T-helper 1 cell treated with Interleukin-12 subunit alpha and Interleukin-12 subunit beta and Interleukin-4 antibody, amounts not matched to agents 30 ng/mL and 1 ng/mL, for 36 hours (primary cell): ENCODE measurements at regions not wholly inside any gene's neighbourhood (a gene's known extent, or its start where the extent isn't known, plus 50 kb on each side); places are given as distances from the start of the nearest gene placed in this dataset.

ENCODE experiments used
- intact Hi-C: fragments of 100-400 bp; cut with micrococcal nuclease; formaldehyde crosslinking; loops from one replicate; pipeline ENCODE4 v1.15.1; 2024

GRCh38 chr14:89503431-89503996 lies 86.5 kb upstream of the FOXN3 start:
- intact Hi-C loops, result loop anchor here (10.0 kb wide), 1 partner anchor 329 kb away; no protein-coding TSS in a partner anchor

GRCh38 chr14:89502966-89503365 lies 85.9 kb upstream of the FOXN3 start:
- intact Hi-C loops, result loop anchor here (10.0 kb wide), 1 partner anchor 328 kb away; no protein-coding TSS in a partner anchor

- intact Hi-C loops, result loop anchor here (10.0 kb wide), 1 partner anchor 327 kb away; no protein-coding TSS in a partner anchor
Measured at GRCh38 chr14:89501381-89501780, 84.3 kb upstream of the FOXN3 start.

- intact Hi-C loops, result loop anchor here (10.0 kb wide), 1 partner anchor 326 kb away; no protein-coding TSS in a partner anchor
Measured at GRCh38 chr14:89500303-89500702, 83.3 kb upstream of the FOXN3 start.

- intact Hi-C loops, result no loop called here
Measured at GRCh38 chr14:89498878-89499277, 81.8 kb upstream of the FOXN3 start.

- intact Hi-C loops, result no loop called here
Measured at GRCh38 chr14:89495718-89496117, 78.7 kb upstream of the FOXN3 start.

GRCh38 chr14:89493877-89494634 lies 77.0 kb upstream of the FOXN3 start:
- intact Hi-C loops, result no loop called here

- intact Hi-C loops, result no loop called here
Measured at GRCh38 chr14:89493406-89493805, 76.4 kb upstream of the FOXN3 start.

- intact Hi-C loops, result no loop called here
Measured at GRCh38 chr14:89491711-89492381, 74.8 kb upstream of the FOXN3 start.

- intact Hi-C loops, result no loop called here
Measured at GRCh38 chr14:89490466-89490865, 73.4 kb upstream of the FOXN3 start.

- intact Hi-C loops, result no loop called here
Measured at GRCh38 chr14:89489761-89490437, 72.9 kb upstream of the FOXN3 start.

GRCh38 chr14:89486961-89487360 lies 69.9 kb upstream of the FOXN3 start:
- intact Hi-C loops, result no loop called here

GRCh38 chr14:89486505-89486904 lies 69.5 kb upstream of the FOXN3 start:
- intact Hi-C loops, result no loop called here

GRCh38 chr14:89485264-89485663 lies 68.2 kb upstream of the FOXN3 start:
- intact Hi-C loops, result no loop called here

- intact Hi-C loops, result no loop called here
Measured at GRCh38 chr14:89484051-89484844, 67.2 kb upstream of the FOXN3 start.

- intact Hi-C loops, result no loop called here
Measured at GRCh38 chr14:89481196-89481595, 64.2 kb upstream of the FOXN3 start.

GRCh38 chr14:89480278-89480677 lies 63.2 kb upstream of the FOXN3 start:
- intact Hi-C loops, result no loop called here

GRCh38 chr14:89479802-89480201 lies 62.8 kb upstream of the FOXN3 start:
- intact Hi-C loops, result no loop called here

- intact Hi-C loops, result no loop called here
Measured at GRCh38 chr14:89477391-89477790, 60.4 kb upstream of the FOXN3 start.

- intact Hi-C loops, result no loop called here
Measured at GRCh38 chr14:89476354-89476896, 59.4 kb upstream of the FOXN3 start.

- intact Hi-C loops, result no loop called here
Measured at GRCh38 chr14:89474464-89474863, 57.4 kb upstream of the FOXN3 start.
